K562 (cell line): ENCODE measurements at regions not wholly inside any gene's neighbourhood (a gene's known extent, or its start where the extent isn't known, plus 50 kb on each side); places are given as distances from the start of the nearest gene placed in this dataset.

Experiments
- ATAC-seq: fragments of 200-7000 bp; cut with Tn5 transposase; 3 replicates; pipeline ENCODE4 v1.9.1; 2020; ENCODE audit warnings: moderate library complexity
- BruUV-seq: library from RNA; stranded (reverse); fragments of 400-500 nt; replicated peaks from 2 replicates; lab custom pipeline; 2021; lab: Mats Ljungman, UMichigan
- CTCF ChIA-PET: fragments of 300-600 bp; formaldehyde crosslinking; extraction: SDS; loops from one replicate; lab custom pipeline; 2021; ENCODE audit warnings: low intra/inter-chr PET ratio; lab: Yijun Ruan, JAX
- POLR2A ChIA-PET: fragments of 300-600, 350-650 bp; sonication (Branson Sonifier 250); formaldehyde crosslinking; extraction: SDS; loops from one replicate; lab custom pipeline; 2021; ENCODE audit warnings: antibody characterized with exemption, inconsistent platforms; lab: Yijun Ruan, JAX
- DNase-seq, 4 experiments: peaks; one replicate each; pipeline versions ENCODE4 v3.0.0 to v3.0.0-alpha.2; 2011 to 2018; ENCODE audit warnings: low spot score in 3 of 4, mixed read lengths in 3 of 4; ENCODE audit errors: extremely low read depth in 1 of 4
- FAIRE-seq: peaks from 2 replicates; lab custom pipeline; 2011; peaks lifted over from hg19 to GRCh38; lab: Jason Lieb, UNC
- H2AFZ ChIP-seq: 2 replicates; pipeline ENCODE4 v1.6.0; 2011; ENCODE audit warnings: low read depth, low read length, control low read depth, inconsistent platforms
- H3K27ac ChIP-seq: fragments of 200-600 bp; 3 replicates; pipeline ENCODE4 v1.8.0; 2011; ENCODE audit warnings: low read depth, mild to moderate bottlenecking, control low read depth, inconsistent platforms, low read length, moderate library complexity, mixed read lengths; ENCODE audit errors: extremely low read depth
- H3K27me3 ChIP-seq, 2 experiments: fragments of 300-600 bp in 1 of 2; 2 replicates in 1 of 2; 3 replicates in 1 of 2; pipeline versions ENCODE4 v1.6.0 to v1.8.0; 2011; ENCODE audit warnings: inconsistent platforms in 2 of 2, low read length in 2 of 2, mild to moderate bottlenecking in 1 of 2, mixed read lengths in 1 of 2, moderate library complexity in 1 of 2; ENCODE audit not compliant: control insufficient read depth in 2 of 2, insufficient read depth in 2 of 2
- H3K36me3 ChIP-seq: fragments of 300-600 bp; 3 replicates; pipeline ENCODE4 v1.8.0; 2011; ENCODE audit warnings: mild to moderate bottlenecking, low read length, inconsistent platforms; ENCODE audit not compliant: control insufficient read depth, insufficient read depth
- H3K4me1 ChIP-seq, 2 experiments: fragments of 200-600 bp in 1 of 2; replicated peaks in 1 of 2; 2 replicates in 1 of 2; 3 replicates in 1 of 2; pipeline versions ENCODE4 v1.5.1 to v1.8.0; 2011; ENCODE audit warnings: inconsistent platforms in 2 of 2, low read length in 2 of 2, mild to moderate bottlenecking in 1 of 2, mixed read lengths in 1 of 2, moderate library complexity in 1 of 2; ENCODE audit not compliant: control insufficient read depth in 2 of 2, insufficient read depth in 2 of 2
- H3K4me2 ChIP-seq: 2 replicates; pipeline ENCODE4 v1.6.1; 2011; ENCODE audit warnings: low read length, control low read depth, inconsistent platforms, mixed read lengths; ENCODE audit not compliant: insufficient read depth
- H3K4me3 ChIP-seq: fragments of 200-600 bp; sonication (generic), shearing (Covaris generic); 2 replicates; pipeline ENCODE4 v1.5.1; 2016; ENCODE audit warnings: control low read depth, inconsistent platforms
- H3K79me2 ChIP-seq: fragments of 200-600 bp; 3 replicates; pipeline ENCODE4 v1.8.0; 2011; ENCODE audit warnings: low read length, inconsistent platforms; ENCODE audit not compliant: control insufficient read depth, insufficient read depth
- H3K9ac ChIP-seq, 2 experiments: 2 replicates each; pipeline versions ENCODE4 v1.6.0 to v1.6.1; 2011; ENCODE audit warnings: low read depth in 2 of 2, low read length in 2 of 2, control low read depth in 1 of 2, inconsistent platforms in 1 of 2, mild to moderate bottlenecking in 1 of 2, mixed read lengths in 1 of 2; ENCODE audit not compliant: insufficient read depth in 1 of 2
- H3K9me1 ChIP-seq: one replicate; pipeline ENCODE4 v1.6.0; 2011; ENCODE audit warnings: inconsistent platforms, mild to moderate bottlenecking, low read length, moderate library complexity; ENCODE audit not compliant: control insufficient read depth, insufficient read depth
- H3K9me3 ChIP-seq: replicated peaks from 2 replicates; pipeline ENCODE4 v1.5.1; 2011; ENCODE audit warnings: low read depth, low read length, inconsistent platforms; ENCODE audit not compliant: control insufficient read depth, insufficient read depth
- H4K20me1 ChIP-seq: replicated peaks from 2 replicates; pipeline ENCODE4 v1.6.1; 2011; ENCODE audit warnings: low read length, inconsistent platforms, mixed read lengths; ENCODE audit not compliant: control insufficient read depth, insufficient read depth
- CREBBP ChIP-seq: IDR thresholded peaks from one replicate; pipeline ENCODE4 v1.6.1; 2012; ENCODE audit warnings: low read depth, mild to moderate bottlenecking, control low read depth, inconsistent platforms, low read length
- EGR1 ChIP-seq: fragments of 450-650 bp; conservative IDR thresholded peaks from 2 replicates; pipeline ENCODE4 v1.6.1; 2017; ENCODE audit warnings: mild to moderate bottlenecking
- FOXA3 ChIP-seq, 2 experiments: fragments of 450-650 bp in 1 of 2; sonication (generic) in 1 of 2; formaldehyde crosslinking; IDR thresholded peaks in 1 of 2; conservative IDR thresholded peaks in 1 of 2; 2 replicates each; pipeline versions ENCODE4 v1.4.0 to v1.8.0; 2020 to 2022; ENCODE audit warnings: mild to moderate bottlenecking in 2 of 2, missing genetic modification reagents in 1 of 2
- GATAD2A ChIP-seq: fragments of 450-650 bp; IDR thresholded peaks from 2 replicates; pipeline ENCODE4 v1.6.1; 2017
- PHF20 ChIP-seq: fragments of 450-650 bp; IDR thresholded peaks from 2 replicates; pipeline ENCODE4 v1.6.1; 2018; ENCODE audit not compliant: partially characterized antibody
- SP1 ChIP-seq: sonication (generic); formaldehyde crosslinking; IDR thresholded peaks from 2 replicates; pipeline ENCODE4 v1.8.1; 2022; ENCODE audit warnings: mild to moderate bottlenecking, missing genetic modification reagents
- STAT5B ChIP-seq: fragments of 250-450 bp; sonication (Bioruptor Pico); IDR thresholded peaks from 2 replicates; pipeline ENCODE4 v1.8.0; 2021; ENCODE audit warnings: mild to moderate bottlenecking, inconsistent platforms
- ZNF282 ChIP-seq: sonication (generic); formaldehyde crosslinking; IDR thresholded peaks from 2 replicates; pipeline ENCODE4 v1.8.1; 2023; ENCODE audit warnings: missing genetic modification reagents
- WGBS: fragments of 100-300 bp; shearing (Covaris generic); methylation state at CpG from one replicate; pipeline ENCODE4 v1.1.6; 2016; ENCODE audit warnings: low coverage, mixed read lengths; ENCODE audit not compliant: insufficient coverage; ENCODE audit errors: missing lambda C conversion rate; 5-methylcytosine and 5-hydroxymethylcytosine counted together
- in situ Hi-C: fragments of 300-500 bp; cut with MboI; formaldehyde crosslinking; loops from 4 replicates; pipeline ENCODE4 v1.15.0; 2018; ENCODE audit warnings: inconsistent platforms, mixed read lengths
- intact Hi-C: fragments of 100-400 bp; cut with micrococcal nuclease; formaldehyde crosslinking; loops from 2 replicates; pipeline ENCODE4 v1.14.2; 2022
- TF ChIP-seq, protein P1 (sequence below): IDR thresholded peaks from 3 replicates; pipeline ENCODE4 v1.6.1; 2011; ENCODE audit warnings: borderline replicate concordance, mild to moderate bottlenecking, moderate library complexity; ENCODE audit not compliant: insufficient read length; ENCODE audit errors: extremely low read depth
- TF ChIP-seq, protein P2 (sequence below): fragments of 250-450 bp; sonication (Bioruptor Pico); IDR thresholded peaks from 2 replicates; pipeline ENCODE4 v1.8.0; 2021; ENCODE audit warnings: borderline replicate concordance, mild to moderate bottlenecking, moderate library complexity; ENCODE audit not compliant: poor library complexity, severe bottlenecking
- TF ChIP-seq, protein P3 (sequence below): fragments of 450-650 bp; formaldehyde crosslinking; IDR thresholded peaks from 2 replicates; pipeline ENCODE4 v1.4.0; 2020; ENCODE audit warnings: mild to moderate bottlenecking, moderate library complexity
- TF ChIP-seq, protein P4 (sequence below): fragments of 450-650 bp; IDR thresholded peaks from 2 replicates; pipeline ENCODE4 v1.6.1; 2017; ENCODE audit warnings: antibody characterized with exemption, mild to moderate bottlenecking
- TF ChIP-seq, protein P5 (sequence below): sonication (generic); formaldehyde crosslinking; IDR thresholded peaks from 2 replicates; pipeline ENCODE4 v1.8.1; 2023; ENCODE audit warnings: mild to moderate bottlenecking, missing genetic modification reagents, moderate library complexity

DNA sequence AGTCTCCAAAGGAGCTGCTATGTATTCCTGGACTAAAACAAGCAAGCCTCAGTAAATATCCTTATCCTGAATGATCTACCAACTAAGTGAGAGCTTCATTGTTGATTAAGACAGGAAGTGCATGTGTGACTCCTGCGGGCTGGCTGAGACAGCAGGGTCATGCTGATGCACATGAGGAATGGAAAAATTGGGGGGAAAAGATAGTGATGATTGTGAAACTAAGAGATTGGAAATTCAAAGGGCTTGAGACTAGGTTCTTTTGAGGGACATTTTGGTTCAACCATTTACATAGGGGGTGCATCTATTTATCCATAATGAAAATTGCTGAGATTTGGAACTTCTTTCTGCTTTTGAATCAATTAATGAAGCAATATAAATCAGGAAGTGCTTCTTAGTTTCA, 61.1 kb upstream of the C1QTNF7 start:
- Histone ChIP-seq H3K9me3 (no peaks in the 10 kb centered on the region), H3K4me1 (no peaks in the 10 kb centered on the region), H2AFZ (no peak overlapping the region), H3K79me2 (no peaks in the 10 kb centered on the region), H3K27me3 (no peaks in the 10 kb centered on the region), H3K9me1 (no peaks in the 10 kb centered on the region), H4K20me1 (no peaks in the 10 kb centered on the region), H3K9ac (no peak overlapping the region), H3K4me3 (no peak overlapping the region), H3K4me2 (no peak overlapping the region), H3K27ac (no peak overlapping the region), H3K36me3 (no peaks in the 10 kb centered on the region)
- WGBS: 0% methylated on average over 1 of the region's 1 CpG
- DNase-seq (no peak), ATAC-seq (no peak), FAIRE-seq (no peak)
- no TSS peak for BruUV-seq
- in situ Hi-C loops (no loop called here), intact Hi-C loops (no loop called here)
- ChIA-PET CTCF (no interaction called here), POLR2A (interaction anchor here (0.6 kb wide), 1 partner anchor 11 kb away, joined by 3 read pairs; no protein-coding TSS in a partner anchor)
- TF ChIP-seq CREBBP: no peak
- TF ChIP-seq, protein P1, sequence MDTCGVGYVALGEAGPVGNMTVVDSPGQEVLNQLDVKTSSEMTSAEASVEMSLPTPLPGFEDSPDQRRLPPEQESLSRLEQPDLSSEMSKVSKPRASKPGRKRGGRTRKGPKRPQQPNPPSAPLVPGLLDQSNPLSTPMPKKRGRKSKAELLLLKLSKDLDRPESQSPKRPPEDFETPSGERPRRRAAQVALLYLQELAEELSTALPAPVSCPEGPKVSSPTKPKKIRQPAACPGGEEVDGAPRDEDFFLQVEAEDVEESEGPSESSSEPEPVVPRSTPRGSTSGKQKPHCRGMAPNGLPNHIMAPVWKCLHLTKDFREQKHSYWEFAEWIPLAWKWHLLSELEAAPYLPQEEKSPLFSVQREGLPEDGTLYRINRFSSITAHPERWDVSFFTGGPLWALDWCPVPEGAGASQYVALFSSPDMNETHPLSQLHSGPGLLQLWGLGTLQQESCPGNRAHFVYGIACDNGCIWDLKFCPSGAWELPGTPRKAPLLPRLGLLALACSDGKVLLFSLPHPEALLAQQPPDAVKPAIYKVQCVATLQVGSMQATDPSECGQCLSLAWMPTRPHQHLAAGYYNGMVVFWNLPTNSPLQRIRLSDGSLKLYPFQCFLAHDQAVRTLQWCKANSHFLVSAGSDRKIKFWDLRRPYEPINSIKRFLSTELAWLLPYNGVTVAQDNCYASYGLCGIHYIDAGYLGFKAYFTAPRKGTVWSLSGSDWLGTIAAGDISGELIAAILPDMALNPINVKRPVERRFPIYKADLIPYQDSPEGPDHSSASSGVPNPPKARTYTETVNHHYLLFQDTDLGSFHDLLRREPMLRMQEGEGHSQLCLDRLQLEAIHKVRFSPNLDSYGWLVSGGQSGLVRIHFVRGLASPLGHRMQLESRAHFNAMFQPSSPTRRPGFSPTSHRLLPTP: no peak
- TF ChIP-seq, protein P2, sequence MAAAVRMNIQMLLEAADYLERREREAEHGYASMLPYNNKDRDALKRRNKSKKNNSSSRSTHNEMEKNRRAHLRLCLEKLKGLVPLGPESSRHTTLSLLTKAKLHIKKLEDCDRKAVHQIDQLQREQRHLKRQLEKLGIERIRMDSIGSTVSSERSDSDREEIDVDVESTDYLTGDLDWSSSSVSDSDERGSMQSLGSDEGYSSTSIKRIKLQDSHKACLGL (CRISPR knock-in tag): no peak
- TF ChIP-seq EGR1: no peak
- TF ChIP-seq, protein P3, sequence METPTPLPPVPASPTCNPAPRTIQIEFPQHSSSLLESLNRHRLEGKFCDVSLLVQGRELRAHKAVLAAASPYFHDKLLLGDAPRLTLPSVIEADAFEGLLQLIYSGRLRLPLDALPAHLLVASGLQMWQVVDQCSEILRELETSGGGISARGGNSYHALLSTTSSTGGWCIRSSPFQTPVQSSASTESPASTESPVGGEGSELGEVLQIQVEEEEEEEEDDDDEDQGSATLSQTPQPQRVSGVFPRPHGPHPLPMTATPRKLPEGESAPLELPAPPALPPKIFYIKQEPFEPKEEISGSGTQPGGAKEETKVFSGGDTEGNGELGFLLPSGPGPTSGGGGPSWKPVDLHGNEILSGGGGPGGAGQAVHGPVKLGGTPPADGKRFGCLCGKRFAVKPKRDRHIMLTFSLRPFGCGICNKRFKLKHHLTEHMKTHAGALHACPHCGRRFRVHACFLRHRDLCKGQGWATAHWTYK (CRISPR knock-in tag): no peak
- no peak for TF ChIP-seq SP1 (CRISPR knock-in tag)
- no peak for TF ChIP-seq PHF20
- TF ChIP-seq FOXA3 (CRISPR knock-in tag; conservative IDR thresholded peaks at IDR 0.05 in 1 of 2, IDR thresholded peaks at IDR 0.05 in 1 of 2): no peak
- TF ChIP-seq, protein P4, sequence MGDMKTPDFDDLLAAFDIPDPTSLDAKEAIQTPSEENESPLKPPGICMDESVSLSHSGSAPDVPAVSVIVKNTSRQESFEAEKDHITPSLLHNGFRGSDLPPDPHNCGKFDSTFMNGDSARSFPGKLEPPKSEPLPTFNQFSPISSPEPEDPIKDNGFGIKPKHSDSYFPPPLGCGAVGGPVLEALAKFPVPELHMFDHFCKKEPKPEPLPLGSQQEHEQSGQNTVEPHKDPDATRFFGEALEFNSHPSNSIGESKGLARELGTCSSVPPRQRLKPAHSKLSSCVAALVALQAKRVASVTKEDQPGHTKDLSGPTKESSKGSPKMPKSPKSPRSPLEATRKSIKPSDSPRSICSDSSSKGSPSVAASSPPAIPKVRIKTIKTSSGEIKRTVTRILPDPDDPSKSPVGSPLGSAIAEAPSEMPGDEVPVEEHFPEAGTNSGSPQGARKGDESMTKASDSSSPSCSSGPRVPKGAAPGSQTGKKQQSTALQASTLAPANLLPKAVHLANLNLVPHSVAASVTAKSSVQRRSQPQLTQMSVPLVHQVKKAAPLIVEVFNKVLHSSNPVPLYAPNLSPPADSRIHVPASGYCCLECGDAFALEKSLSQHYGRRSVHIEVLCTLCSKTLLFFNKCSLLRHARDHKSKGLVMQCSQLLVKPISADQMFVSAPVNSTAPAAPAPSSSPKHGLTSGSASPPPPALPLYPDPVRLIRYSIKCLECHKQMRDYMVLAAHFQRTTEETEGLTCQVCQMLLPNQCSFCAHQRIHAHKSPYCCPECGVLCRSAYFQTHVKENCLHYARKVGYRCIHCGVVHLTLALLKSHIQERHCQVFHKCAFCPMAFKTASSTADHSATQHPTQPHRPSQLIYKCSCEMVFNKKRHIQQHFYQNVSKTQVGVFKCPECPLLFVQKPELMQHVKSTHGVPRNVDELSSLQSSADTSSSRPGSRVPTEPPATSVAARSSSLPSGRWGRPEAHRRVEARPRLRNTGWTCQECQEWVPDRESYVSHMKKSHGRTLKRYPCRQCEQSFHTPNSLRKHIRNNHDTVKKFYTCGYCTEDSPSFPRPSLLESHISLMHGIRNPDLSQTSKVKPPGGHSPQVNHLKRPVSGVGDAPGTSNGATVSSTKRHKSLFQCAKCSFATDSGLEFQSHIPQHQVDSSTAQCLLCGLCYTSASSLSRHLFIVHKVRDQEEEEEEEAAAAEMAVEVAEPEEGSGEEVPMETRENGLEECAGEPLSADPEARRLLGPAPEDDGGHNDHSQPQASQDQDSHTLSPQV: no peak
- TF ChIP-seq STAT5B (CRISPR knock-in tag): no peak
- no peak for TF ChIP-seq ZNF282 (CRISPR knock-in tag)
- TF ChIP-seq, protein P5, sequence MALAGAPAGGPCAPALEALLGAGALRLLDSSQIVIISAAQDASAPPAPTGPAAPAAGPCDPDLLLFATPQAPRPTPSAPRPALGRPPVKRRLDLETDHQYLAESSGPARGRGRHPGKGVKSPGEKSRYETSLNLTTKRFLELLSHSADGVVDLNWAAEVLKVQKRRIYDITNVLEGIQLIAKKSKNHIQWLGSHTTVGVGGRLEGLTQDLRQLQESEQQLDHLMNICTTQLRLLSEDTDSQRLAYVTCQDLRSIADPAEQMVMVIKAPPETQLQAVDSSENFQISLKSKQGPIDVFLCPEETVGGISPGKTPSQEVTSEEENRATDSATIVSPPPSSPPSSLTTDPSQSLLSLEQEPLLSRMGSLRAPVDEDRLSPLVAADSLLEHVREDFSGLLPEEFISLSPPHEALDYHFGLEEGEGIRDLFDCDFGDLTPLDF (CRISPR knock-in tag): no peak
- no peak for TF ChIP-seq GATAD2A
